Panc1 (cell line): ENCODE measurements at regions not wholly inside any gene's neighbourhood (a gene's known extent, or its start where the extent isn't known, plus 50 kb on each side); places are given as distances from the start of the nearest gene placed in this dataset.

ENCODE experiments used
- ATAC-seq: fragments of 200-7000 bp; cut with Tn5 transposase; 2 replicates; pipeline ENCODE4 v1.9.1; 2020; ENCODE audit warnings: mild to moderate bottlenecking, moderate library complexity
- BruUV-seq: library from RNA; stranded (reverse); fragments of 400-500 nt; replicated peaks from 2 replicates; lab custom pipeline; 2021; lab: Mats Ljungman, UMichigan
- CTCF ChIA-PET: fragments of 300-600 bp; sonication (Branson Sonifier 250); formaldehyde crosslinking; loops from one replicate; lab custom pipeline; 2022; ENCODE audit warnings: antibody characterized with exemption; lab: Charles Lee
- POLR2A ChIA-PET: fragments of 300-600 bp; sonication (Branson Sonifier 250); formaldehyde crosslinking; loops from one replicate; lab custom pipeline; 2022; ENCODE audit warnings: antibody characterized with exemption; lab: Charles Lee
- DNase-seq: peaks from one replicate; pipeline ENCODE4 v3.0.0-alpha.2; 2010; ENCODE audit warnings: low read depth, low spot score
- H3K27ac ChIP-seq: 2 replicates; pipeline ENCODE4 v1.5.1; 2011; ENCODE audit warnings: mild to moderate bottlenecking, low read length, inconsistent platforms
- H3K27me3 ChIP-seq: fragments of 200-500 bp; sonication (Bioruptor generic); 2 replicates; pipeline ENCODE4 v1.6.0; 2014; ENCODE audit warnings: low read length, inconsistent platforms; ENCODE audit not compliant: control insufficient read depth, insufficient read depth
- H3K36me3 ChIP-seq: fragments of 200-500 bp; sonication (Bioruptor generic); 2 replicates; pipeline ENCODE4 v1.5.1; 2014; ENCODE audit warnings: inconsistent platforms, mild to moderate bottlenecking, low read length, moderate library complexity; ENCODE audit not compliant: control insufficient read depth, insufficient read depth
- H3K4me1 ChIP-seq: 2 replicates; pipeline ENCODE4 v1.5.1; 2011; ENCODE audit warnings: inconsistent platforms, mild to moderate bottlenecking, low read length, moderate library complexity; ENCODE audit not compliant: control insufficient read depth, insufficient read depth
- H3K4me3 ChIP-seq, 2 experiments: 2 replicates each; pipeline ENCODE4 v1.5.1; 2011 to 2012; ENCODE audit warnings: low read depth in 2 of 2, low read length in 2 of 2, mild to moderate bottlenecking in 2 of 2, inconsistent platforms in 1 of 2, moderate library complexity in 1 of 2
- H3K9me3 ChIP-seq: fragments of 200-500 bp; sonication (Bioruptor generic); 2 replicates; pipeline ENCODE4 v1.5.1; 2014; ENCODE audit warnings: low read depth, mild to moderate bottlenecking, inconsistent platforms, low read length, moderate library complexity; ENCODE audit not compliant: control insufficient read depth, insufficient read depth
- POLR2AphosphoS5 ChIP-seq: IDR thresholded peaks from 2 replicates; pipeline ENCODE4 v1.6.1; 2012; ENCODE audit warnings: mild to moderate bottlenecking, low read depth, low read length, moderate library complexity
- REST ChIP-seq, 2 experiments: IDR thresholded peaks; 2 replicates each; pipeline ENCODE4 v1.6.1; 2011 to 2012; ENCODE audit warnings: low read depth in 2 of 2, control low read depth in 1 of 2, low read length in 1 of 2, mild to moderate bottlenecking in 1 of 2, moderate library complexity in 1 of 2; ENCODE audit not compliant: insufficient read depth in 1 of 2
- SIN3A ChIP-seq: IDR thresholded peaks from 2 replicates; pipeline ENCODE4 v1.6.1; 2012; ENCODE audit warnings: low read depth, mild to moderate bottlenecking, low read length, moderate library complexity, borderline replicate concordance; ENCODE audit not compliant: insufficient read depth
- TCF7L2 ChIP-seq: IDR thresholded peaks from 2 replicates; pipeline ENCODE4 v1.6.1; 2011; ENCODE audit warnings: mild to moderate bottlenecking, low read depth, low read length, inconsistent platforms
- in situ Hi-C: cut with HindIII; loops from 2 replicates; pipeline ENCODE4 v1.10.0; 2016; ENCODE audit warnings: low sequenced_read_pairs, low pct_unique_long_range_greater_than_20kb
- intact Hi-C: fragments of 100-400 bp; cut with micrococcal nuclease; formaldehyde crosslinking; loops from one replicate; pipeline ENCODE4 v1.10.0; 2022; ENCODE audit not compliant: unreplicated experiment
- TF ChIP-seq, protein P1 (sequence below): fragments of 450-650 bp; IDR thresholded peaks from 2 replicates; pipeline ENCODE4 v1.5.1; 2017; ENCODE audit warnings: mild to moderate bottlenecking

DNA sequence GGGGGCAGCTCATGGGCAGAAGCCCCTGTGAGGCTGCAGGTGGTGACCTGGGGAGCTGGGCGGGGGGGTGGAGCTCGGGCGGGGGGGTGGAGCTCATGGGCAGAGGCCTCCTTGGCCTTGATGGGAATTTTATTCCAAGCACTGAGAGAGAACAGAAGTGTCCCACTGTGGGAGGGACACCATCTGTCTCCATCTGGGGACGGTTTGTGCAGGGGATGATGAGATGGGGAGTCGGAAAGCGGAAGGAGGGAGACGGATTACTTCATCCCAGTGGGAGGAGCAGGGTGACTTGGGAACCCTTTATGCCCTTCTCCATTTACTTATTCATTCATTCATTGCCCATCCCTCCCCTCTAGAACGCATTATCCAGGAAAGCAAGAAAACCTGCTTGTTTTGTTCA, 304.7 kb downstream of the ADGRD1 start:
- ChIA-PET POLR2A (no interaction called here), CTCF (no interaction called here)
- no peaks in the 10 kb centered on the region for H3K36me3 ChIP-seq
- no peaks in the 10 kb centered on the region for H3K9me3 ChIP-seq
- ATAC-seq (no peak), DNase-seq (no peak)
- in situ Hi-C loops, result no loop called here
- H3K27me3 ChIP-seq, result no peaks in the 10 kb centered on the region
- intact Hi-C loops, result no loop called here
- no peak for TF ChIP-seq POLR2AphosphoS5
- TF ChIP-seq REST (IDR thresholded peaks at IDR 0.05; ENCODE audit: insufficient read depth in 1 of 2, low read depth in 2 of 2, low read length in 1 of 2), result no peak
- TF ChIP-seq SIN3A, result no peak
- TF ChIP-seq TCF7L2, result no peak
- TF ChIP-seq, protein P1, sequence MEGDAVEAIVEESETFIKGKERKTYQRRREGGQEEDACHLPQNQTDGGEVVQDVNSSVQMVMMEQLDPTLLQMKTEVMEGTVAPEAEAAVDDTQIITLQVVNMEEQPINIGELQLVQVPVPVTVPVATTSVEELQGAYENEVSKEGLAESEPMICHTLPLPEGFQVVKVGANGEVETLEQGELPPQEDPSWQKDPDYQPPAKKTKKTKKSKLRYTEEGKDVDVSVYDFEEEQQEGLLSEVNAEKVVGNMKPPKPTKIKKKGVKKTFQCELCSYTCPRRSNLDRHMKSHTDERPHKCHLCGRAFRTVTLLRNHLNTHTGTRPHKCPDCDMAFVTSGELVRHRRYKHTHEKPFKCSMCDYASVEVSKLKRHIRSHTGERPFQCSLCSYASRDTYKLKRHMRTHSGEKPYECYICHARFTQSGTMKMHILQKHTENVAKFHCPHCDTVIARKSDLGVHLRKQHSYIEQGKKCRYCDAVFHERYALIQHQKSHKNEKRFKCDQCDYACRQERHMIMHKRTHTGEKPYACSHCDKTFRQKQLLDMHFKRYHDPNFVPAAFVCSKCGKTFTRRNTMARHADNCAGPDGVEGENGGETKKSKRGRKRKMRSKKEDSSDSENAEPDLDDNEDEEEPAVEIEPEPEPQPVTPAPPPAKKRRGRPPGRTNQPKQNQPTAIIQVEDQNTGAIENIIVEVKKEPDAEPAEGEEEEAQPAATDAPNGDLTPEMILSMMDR, result no peak
- H3K27ac ChIP-seq, result no peak overlapping the region
- no peaks in the 10 kb centered on the region for H3K4me1 ChIP-seq
- BruUV-seq, result no TSS peak
- H3K4me3 ChIP-seq, result no peak overlapping the region

GRCh38 chr12:131260251-131260905, 306.7 kb downstream of the ADGRD1 start:
- Histone ChIP-seq H3K27ac (no peak overlapping the region), H3K9me3 (no peaks in the 10 kb centered on the region), H3K36me3 (no peaks in the 10 kb centered on the region), H3K27me3 (no peaks in the 10 kb centered on the region; the same call in 1 of the 2 replicates), H3K4me3 (no peak overlapping the region), H3K4me1 (no peaks in the 10 kb centered on the region)
- DNase-seq (no peak), ATAC-seq (no peak)
- ChIA-PET POLR2A (no interaction called here), CTCF (no interaction called here)
- BruUV-seq, result no TSS peak
- in situ Hi-C loops (no loop called here), intact Hi-C loops (no loop called here)
- TF ChIP-seq, protein P1, result no peak
- TF ChIP-seq POLR2AphosphoS5 (no peak), TCF7L2 (no peak), REST (IDR thresholded peaks at IDR 0.05; ENCODE audit: insufficient read depth in 1 of 2, low read depth in 2 of 2, low read length in 1 of 2) (no peak)
